ENCODE measurements at regions not wholly inside any gene's neighbourhood (a gene's known extent, or its start where the extent isn't known, plus 50 kb on each side); places are given as distances from the start of the nearest gene placed in this dataset.

GRCh38 chr13:97878431-97879375 lies 74.8 kb upstream of the IPO5 start:
- no peak overlapping the region for H3K4me3 Mint-ChIP-seq
- peaks cover 5% of the 10 kb centered on the region for H3K9me3 Mint-ChIP-seq
- peaks cover 4% of the 10 kb centered on the region for H3K27me3 Mint-ChIP-seq (ENCODE audit: insufficient read depth)
- DNase-seq, result no peak
- no peaks in the 10 kb centered on the region for H3K4me1 ChIP-seq (ENCODE audit: control insufficient read depth, insufficient read depth, low read length)
- no peak overlapping the region for H3K27ac ChIP-seq (ENCODE audit: low read depth, low read length)
- 50 to 81% methylated on average over 2 to 9 of the region's 9 CpGs for WGBS, 2 experiments (ENCODE audit: insufficient coverage in 1 of 2, insufficient read length in 1 of 2)
- H3K36me3 Mint-ChIP-seq (ENCODE audit: low read depth), result no peaks in the 10 kb centered on the region
- H3K9ac ChIP-seq (ENCODE audit: extremely low read depth, low read length, poor library complexity, severe bottlenecking), result no peak overlapping the region
- H3K36me3 ChIP-seq (ENCODE audit: control insufficient read depth, insufficient read depth, low read length), result no peaks in the 10 kb centered on the region
- no peaks in the 10 kb centered on the region for H3K9me3 ChIP-seq (ENCODE audit: control insufficient read depth, low read length)
- no peak for TF ChIP-seq CTCF (conservative IDR thresholded peaks at IDR 0.05)
- no peaks in the 10 kb centered on the region for H3K27me3 ChIP-seq (ENCODE audit: control insufficient read depth, insufficient read depth, low read length, poor library complexity, severe bottlenecking)
- H3K4me1 Mint-ChIP-seq, result peaks cover 18% of the 10 kb centered on the region
- no peak overlapping the region for H3K27ac Mint-ChIP-seq
- H3K4me3 ChIP-seq (ENCODE audit: low read length), result no peak overlapping the region

DNA sequence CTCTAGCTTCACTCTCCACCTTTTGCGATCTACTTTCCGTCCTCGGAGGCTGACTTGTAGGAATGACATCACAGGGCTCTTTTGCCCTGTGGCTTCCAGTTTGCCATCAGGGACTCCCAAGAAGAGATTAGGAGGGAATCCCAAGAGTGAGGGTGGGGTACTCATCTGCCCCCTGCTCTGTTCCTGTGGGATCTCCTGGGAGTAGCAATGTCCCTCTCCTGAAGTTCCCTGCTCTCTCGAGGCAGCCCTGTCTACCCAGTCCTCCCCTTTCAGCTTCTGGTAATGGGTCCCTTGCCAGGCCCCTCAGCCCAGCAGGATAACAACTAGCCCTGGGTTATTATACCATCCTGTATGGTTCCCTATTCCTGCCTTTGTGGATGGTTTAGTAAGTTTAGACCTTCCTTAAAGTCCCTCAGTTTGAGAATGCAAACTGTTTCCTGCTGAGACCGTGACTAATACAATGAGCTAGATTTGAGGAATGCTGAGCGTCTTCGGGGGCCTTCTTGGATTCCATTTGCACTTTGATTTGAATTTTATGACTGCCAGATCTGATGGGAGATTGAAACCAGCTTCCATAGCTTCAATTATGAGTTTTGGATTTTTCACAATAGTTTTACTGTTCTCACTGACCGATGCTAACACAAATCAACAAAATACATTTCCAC lies 73.7 kb upstream of the IPO5 start:
- H3K9me3 ChIP-seq (ENCODE audit: control insufficient read depth, low read length), result no peaks in the 10 kb centered on the region
- H3K27ac ChIP-seq (ENCODE audit: low read depth, low read length), result no peak overlapping the region
- no peak for TF ChIP-seq CTCF (conservative IDR thresholded peaks at IDR 0.05)
- no peak overlapping the region for H3K4me3 ChIP-seq (ENCODE audit: low read length)
- Mint-ChIP-seq H3K4me3 (no peak overlapping the region), H3K9me3 (peaks cover 5% of the 10 kb centered on the region), H3K27ac (no peak overlapping the region), H3K4me1 (peaks cover 13% of the 10 kb centered on the region), H3K27me3 (ENCODE audit: insufficient read depth) (peaks cover 5% of the 10 kb centered on the region), H3K36me3 (ENCODE audit: low read depth) (no peaks in the 10 kb centered on the region)
- no peaks in the 10 kb centered on the region for H3K27me3 ChIP-seq (ENCODE audit: control insufficient read depth, insufficient read depth, low read length, poor library complexity, severe bottlenecking)
- no peak overlapping the region for H3K9ac ChIP-seq (ENCODE audit: extremely low read depth, low read length, poor library complexity, severe bottlenecking)
- H3K36me3 ChIP-seq (ENCODE audit: control insufficient read depth, insufficient read depth, low read length), result no peaks in the 10 kb centered on the region
- WGBS, 2 experiments (ENCODE audit: insufficient coverage in 1 of 2, insufficient read length in 1 of 2), result 83% methylated on average over 8 of the region's 8 CpGs; no CpG with 5 or more reads in 1 of the 2 experiments
- no peaks in the 10 kb centered on the region for H3K4me1 ChIP-seq (ENCODE audit: control insufficient read depth, insufficient read depth, low read length)
- DNase-seq, result no peak

DNA sequence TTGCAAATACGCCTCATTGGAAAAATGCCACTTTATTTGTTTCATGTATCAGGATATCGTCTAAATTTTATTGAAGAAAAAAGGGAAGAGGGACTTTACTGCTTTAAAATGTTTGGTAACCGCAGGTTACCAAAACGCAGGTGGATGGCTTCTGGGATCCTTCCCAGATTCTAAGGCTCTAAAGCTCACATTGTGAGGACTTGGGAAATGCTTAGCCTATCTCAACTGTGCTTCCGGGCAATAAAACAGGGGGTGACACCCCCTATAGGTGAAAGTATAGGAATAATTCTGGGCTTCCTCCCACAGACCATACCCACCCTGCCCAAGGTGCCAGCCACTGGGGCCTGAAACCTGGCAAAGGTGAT lies 73.2 kb upstream of the IPO5 start:
- Histone ChIP-seq H3K27me3 (ENCODE audit: control insufficient read depth, insufficient read depth, low read length, poor library complexity, severe bottlenecking) (no peaks in the 10 kb centered on the region), H3K9me3 (ENCODE audit: control insufficient read depth, low read length) (no peaks in the 10 kb centered on the region), H3K27ac (ENCODE audit: low read depth, low read length) (no peak overlapping the region), H3K4me3 (ENCODE audit: low read length) (no peak overlapping the region), H3K9ac (ENCODE audit: extremely low read depth, low read length, poor library complexity, severe bottlenecking) (no peak overlapping the region), H3K4me1 (ENCODE audit: control insufficient read depth, insufficient read depth, low read length) (no peaks in the 10 kb centered on the region), H3K36me3 (ENCODE audit: control insufficient read depth, insufficient read depth, low read length) (no peaks in the 10 kb centered on the region)
- TF ChIP-seq CTCF (conservative IDR thresholded peaks at IDR 0.05), result no peak
- no peak for DNase-seq
- Mint-ChIP-seq H3K36me3 (ENCODE audit: low read depth) (no peaks in the 10 kb centered on the region), H3K27ac (no peak overlapping the region), H3K9me3 (peaks cover 5% of the 10 kb centered on the region), H3K4me3 (no peak overlapping the region), H3K4me1 (peaks cover 10% of the 10 kb centered on the region), H3K27me3 (ENCODE audit: insufficient read depth) (peaks cover 8% of the 10 kb centered on the region)
- 91 to 100% methylated on average over 3 to 4 of the region's 5 CpGs for WGBS, 2 experiments (ENCODE audit: insufficient coverage in 1 of 2, insufficient read length in 1 of 2)

All from endodermal cell (in vitro differentiated cells).